WTC11 (cell line): ENCODE measurements at regions not wholly inside any gene's neighbourhood (a gene's known extent, or its start where the extent isn't known, plus 50 kb on each side); places are given as distances from the start of the nearest gene placed in this dataset.

Source experiments
- ATF2 ChIP-seq: sonication (generic); formaldehyde crosslinking; IDR thresholded peaks from 2 replicates; pipeline ENCODE4 v1.8.1; 2022; ENCODE audit warnings: low read depth, missing genetic modification reagents, borderline replicate concordance
- KAT7 ChIP-seq: sonication (generic); formaldehyde crosslinking; IDR thresholded peaks from 2 replicates; pipeline ENCODE4 v1.8.1; 2023; ENCODE audit warnings: missing genetic modification reagents, mild to moderate bottlenecking, borderline replicate concordance
- SP1 ChIP-seq: sonication (generic); formaldehyde crosslinking; conservative IDR thresholded peaks from 2 replicates; pipeline ENCODE4 v1.8.1; 2022; ENCODE audit warnings: missing genetic modification reagents
- TF ChIP-seq, protein P1 (sequence below): sonication (generic); formaldehyde crosslinking; IDR thresholded peaks from 2 replicates; pipeline ENCODE4 v1.8.0; 2023; ENCODE audit warnings: missing genetic modification reagents, mild to moderate bottlenecking, borderline replicate concordance

GRCh38 chr6:97909380-97909779 lies 626.4 kb upstream of the MMS22L start:
- TF ChIP-seq, protein P1, sequence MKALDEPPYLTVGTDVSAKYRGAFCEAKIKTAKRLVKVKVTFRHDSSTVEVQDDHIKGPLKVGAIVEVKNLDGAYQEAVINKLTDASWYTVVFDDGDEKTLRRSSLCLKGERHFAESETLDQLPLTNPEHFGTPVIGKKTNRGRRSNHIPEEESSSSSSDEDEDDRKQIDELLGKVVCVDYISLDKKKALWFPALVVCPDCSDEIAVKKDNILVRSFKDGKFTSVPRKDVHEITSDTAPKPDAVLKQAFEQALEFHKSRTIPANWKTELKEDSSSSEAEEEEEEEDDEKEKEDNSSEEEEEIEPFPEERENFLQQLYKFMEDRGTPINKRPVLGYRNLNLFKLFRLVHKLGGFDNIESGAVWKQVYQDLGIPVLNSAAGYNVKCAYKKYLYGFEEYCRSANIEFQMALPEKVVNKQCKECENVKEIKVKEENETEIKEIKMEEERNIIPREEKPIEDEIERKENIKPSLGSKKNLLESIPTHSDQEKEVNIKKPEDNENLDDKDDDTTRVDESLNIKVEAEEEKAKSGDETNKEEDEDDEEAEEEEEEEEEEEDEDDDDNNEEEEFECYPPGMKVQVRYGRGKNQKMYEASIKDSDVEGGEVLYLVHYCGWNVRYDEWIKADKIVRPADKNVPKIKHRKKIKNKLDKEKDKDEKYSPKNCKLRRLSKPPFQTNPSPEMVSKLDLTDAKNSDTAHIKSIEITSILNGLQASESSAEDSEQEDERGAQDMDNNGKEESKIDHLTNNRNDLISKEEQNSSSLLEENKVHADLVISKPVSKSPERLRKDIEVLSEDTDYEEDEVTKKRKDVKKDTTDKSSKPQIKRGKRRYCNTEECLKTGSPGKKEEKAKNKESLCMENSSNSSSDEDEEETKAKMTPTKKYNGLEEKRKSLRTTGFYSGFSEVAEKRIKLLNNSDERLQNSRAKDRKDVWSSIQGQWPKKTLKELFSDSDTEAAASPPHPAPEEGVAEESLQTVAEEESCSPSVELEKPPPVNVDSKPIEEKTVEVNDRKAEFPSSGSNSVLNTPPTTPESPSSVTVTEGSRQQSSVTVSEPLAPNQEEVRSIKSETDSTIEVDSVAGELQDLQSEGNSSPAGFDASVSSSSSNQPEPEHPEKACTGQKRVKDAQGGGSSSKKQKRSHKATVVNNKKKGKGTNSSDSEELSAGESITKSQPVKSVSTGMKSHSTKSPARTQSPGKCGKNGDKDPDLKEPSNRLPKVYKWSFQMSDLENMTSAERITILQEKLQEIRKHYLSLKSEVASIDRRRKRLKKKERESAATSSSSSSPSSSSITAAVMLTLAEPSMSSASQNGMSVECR (CRISPR knock-in tag) = no peak
- TF ChIP-seq ATF2 (CRISPR knock-in tag) (no peak), KAT7 (CRISPR knock-in tag) (no peak), SP1 (no peak)
